22Rv1 (cell line): ENCODE measurements at regions not wholly inside any gene's neighbourhood (a gene's known extent, or its start where the extent isn't known, plus 50 kb on each side); places are given as distances from the start of the nearest gene placed in this dataset.

ENCODE experiments used
- CTCF ChIP-seq: fragments of 450-650 bp; IDR thresholded peaks from 2 replicates; pipeline ENCODE4 v1.5.1; 2017; ENCODE audit warnings: mild to moderate bottlenecking
- ZFX ChIP-seq: fragments of 450-650 bp; IDR thresholded peaks from 2 replicates; pipeline ENCODE4 v1.6.1; 2017; ENCODE audit warnings: antibody characterized with exemption, borderline replicate concordance

DNA sequence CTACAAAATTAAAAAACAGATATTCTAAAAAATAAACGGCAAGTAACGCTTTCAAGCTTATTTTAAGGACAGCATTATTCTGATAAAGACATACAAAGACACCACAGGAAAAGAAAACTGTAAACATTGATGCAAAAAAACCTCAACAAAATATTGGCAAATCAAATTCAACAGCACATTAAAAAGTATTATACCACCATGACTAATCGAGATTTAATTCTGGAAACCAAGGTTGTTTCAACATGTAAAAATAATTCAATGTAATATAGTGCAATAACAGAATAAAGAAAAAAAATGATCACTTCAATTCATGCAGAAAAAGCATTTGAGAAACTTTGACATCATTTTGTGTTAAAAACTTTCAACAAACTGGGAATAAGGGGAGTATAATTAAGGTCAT, 1323.2 kb downstream of the FSCB start:
- TF ChIP-seq CTCF, result no peak
- TF ChIP-seq ZFX, result no peak
